H9 (cell line): ENCODE measurements at regions not wholly inside any gene's neighbourhood (a gene's known extent, or its start where the extent isn't known, plus 50 kb on each side); places are given as distances from the start of the nearest gene placed in this dataset.

Experiments
- DNase-seq: peaks from one replicate; pipeline ENCODE4 v3.0.0-alpha.2; 2017
- H2AFZ ChIP-seq: one replicate; pipeline ENCODE4 v1.6.1; 2013; ENCODE audit warnings: mild to moderate bottlenecking, low read length, control low read depth, moderate library complexity
- H2AK5ac ChIP-seq: 2 replicates; pipeline ENCODE4 v1.6.1; 2013; ENCODE audit warnings: low read length, control low read depth, mixed read lengths; ENCODE audit not compliant: insufficient read length
- H2BK120ac ChIP-seq: one replicate; pipeline ENCODE4 v1.6.1; 2013; ENCODE audit warnings: low read depth, mild to moderate bottlenecking, low read length, control low read depth, inconsistent platforms; ENCODE audit not compliant: poor library complexity, severe bottlenecking
- H2BK12ac ChIP-seq: 2 replicates; pipeline ENCODE4 v1.6.1; 2013; ENCODE audit warnings: low read length, control low read depth, mixed read lengths, low read depth; ENCODE audit not compliant: insufficient read length
- H2BK15ac ChIP-seq: 2 replicates; pipeline ENCODE4 v1.6.1; 2013; ENCODE audit warnings: low read depth, low read length, control low read depth
- H2BK20ac ChIP-seq: one replicate; pipeline ENCODE4 v1.6.1; 2013; ENCODE audit warnings: low read depth, mild to moderate bottlenecking, low read length, control low read depth, inconsistent platforms; ENCODE audit not compliant: poor library complexity, severe bottlenecking
- H2BK5ac ChIP-seq: 2 replicates; pipeline ENCODE4 v1.6.1; 2013; ENCODE audit warnings: low read length, control low read depth, mixed read lengths; ENCODE audit not compliant: insufficient read length
- H3K14ac ChIP-seq: 2 replicates; pipeline ENCODE4 v1.6.1; 2013; ENCODE audit warnings: low read length, control low read depth; ENCODE audit not compliant: insufficient read depth
- H3K18ac ChIP-seq: 2 replicates; pipeline ENCODE4 v1.6.1; 2013; ENCODE audit warnings: low read depth, mild to moderate bottlenecking, mixed read lengths, low read length, control low read depth; ENCODE audit not compliant: insufficient read length
- H3K23ac ChIP-seq: 2 replicates; pipeline ENCODE4 v1.6.1; 2013; ENCODE audit warnings: low read length, control low read depth, mixed read lengths, low read depth; ENCODE audit not compliant: insufficient read length
- H3K23me2 ChIP-seq: 2 replicates; pipeline ENCODE4 v1.6.1; 2013; ENCODE audit warnings: low read depth, mild to moderate bottlenecking, mixed read lengths, low read length, control low read depth; ENCODE audit not compliant: insufficient read length, poor library complexity, severe bottlenecking
- H3K27ac ChIP-seq: 2 replicates; pipeline ENCODE4 v1.5.1; 2013; ENCODE audit warnings: low read length, control low read depth, mixed read lengths, low read depth; ENCODE audit not compliant: insufficient read length
- H3K27me3 ChIP-seq: 2 replicates; pipeline ENCODE4 v1.6.1; 2013; ENCODE audit warnings: low read length, control low read depth, inconsistent platforms; ENCODE audit not compliant: insufficient read depth
- H3K4ac ChIP-seq: 2 replicates; pipeline ENCODE4 v1.6.1; 2013; ENCODE audit warnings: low read depth, mild to moderate bottlenecking, control low read depth, inconsistent platforms, low read length, moderate library complexity
- H3K4me1 ChIP-seq: 2 replicates; pipeline ENCODE4 v1.6.1; 2013; ENCODE audit warnings: low read length, control low read depth, inconsistent platforms; ENCODE audit not compliant: insufficient read depth
- H3K4me2 ChIP-seq: 2 replicates; pipeline ENCODE4 v1.6.1; 2013; ENCODE audit warnings: low read length, control low read depth, mixed read lengths; ENCODE audit not compliant: insufficient read length, insufficient read depth
- H3K56ac ChIP-seq: 2 replicates; pipeline ENCODE4 v1.6.1; 2013; ENCODE audit warnings: low read depth, mild to moderate bottlenecking, mixed read lengths, low read length, control low read depth; ENCODE audit not compliant: insufficient read length
- H3K79me1 ChIP-seq: 2 replicates; pipeline ENCODE4 v1.6.1; 2013; ENCODE audit warnings: low read depth, mild to moderate bottlenecking, moderate library complexity, low read length, control low read depth, inconsistent platforms; ENCODE audit not compliant: insufficient read depth, poor library complexity, severe bottlenecking
- H3K79me2 ChIP-seq: 2 replicates; pipeline ENCODE4 v1.6.1; 2013; ENCODE audit warnings: low read length, control low read depth, inconsistent platforms; ENCODE audit not compliant: insufficient read depth
- H3K9ac ChIP-seq: 2 replicates; pipeline ENCODE4 v1.6.1; 2013; ENCODE audit warnings: low read length, control low read depth, mixed read lengths; ENCODE audit not compliant: insufficient read length; ENCODE audit errors: extremely low read depth
- H3K9me3 ChIP-seq: one replicate; pipeline ENCODE4 v1.6.1; 2013; ENCODE audit warnings: low read depth, low read length, inconsistent platforms; ENCODE audit not compliant: control insufficient read depth
- H3T11ph ChIP-seq: one replicate; pipeline ENCODE4 v1.6.1; 2013; ENCODE audit warnings: mild to moderate bottlenecking, low read length, control low read depth, inconsistent platforms
- H4K20me1 ChIP-seq: one replicate; pipeline ENCODE4 v1.6.1; 2013; ENCODE audit not compliant: control insufficient read depth, insufficient read length, insufficient read depth
- H4K5ac ChIP-seq: 2 replicates; pipeline ENCODE4 v1.6.1; 2013; ENCODE audit warnings: low read depth, mild to moderate bottlenecking, mixed read lengths, low read length, control low read depth; ENCODE audit not compliant: insufficient read length
- H4K8ac ChIP-seq: replicated peaks from 2 replicates; pipeline ENCODE4 v1.6.1; 2013; ENCODE audit warnings: low read length, control low read depth, mixed read lengths, low read depth; ENCODE audit not compliant: insufficient read length
- H4K91ac ChIP-seq: 2 replicates; pipeline ENCODE4 v1.6.1; 2013; ENCODE audit warnings: low read depth, mild to moderate bottlenecking, moderate library complexity, mixed read lengths, low read length, control low read depth; ENCODE audit not compliant: insufficient read length
- H3K27ac Mint-ChIP-seq, 3 experiments: 2 replicates in 2 of 3; 3 replicates in 1 of 3; pipeline ENCODE4 v1.8.0; 2020 to 2021; ENCODE audit warnings: mixed read lengths in 3 of 3, mild to moderate bottlenecking in 1 of 3, moderate library complexity in 1 of 3
- H3K27me3 Mint-ChIP-seq: 2 replicates; pipeline ENCODE4 v1.8.0; 2021; ENCODE audit warnings: low read depth, mild to moderate bottlenecking, moderate library complexity, mixed read lengths
- H3K36me3 Mint-ChIP-seq, 3 experiments: 2 replicates in 2 of 3; 3 replicates in 1 of 3; pipeline ENCODE4 v1.8.0; 2020 to 2021; ENCODE audit warnings: low read depth in 3 of 3, mixed read lengths in 3 of 3; ENCODE audit not compliant: insufficient read depth in 1 of 3
- H3K4me1 Mint-ChIP-seq, 2 experiments: 2 replicates each; pipeline ENCODE4 v1.8.0; 2020; ENCODE audit warnings: mixed read lengths in 2 of 2
- H3K4me3 Mint-ChIP-seq, 2 experiments: 2 replicates in 1 of 2; 3 replicates in 1 of 2; pipeline ENCODE4 v1.8.0; 2020 to 2021; ENCODE audit warnings: mild to moderate bottlenecking in 2 of 2, mixed read lengths in 2 of 2, moderate library complexity in 1 of 2
- H3K9me3 Mint-ChIP-seq, 2 experiments: 2 replicates in 1 of 2; 3 replicates in 1 of 2; pipeline ENCODE4 v1.8.0; 2020; ENCODE audit warnings: mild to moderate bottlenecking in 2 of 2, mixed read lengths in 2 of 2, moderate library complexity in 1 of 2
- CTCF ChIP-seq: fragments of 200-600 bp; sonication (generic); conservative IDR thresholded peaks from 3 replicates; pipeline ENCODE4 v1.8.0; 2021; ENCODE audit warnings: antibody characterized with exemption, mild to moderate bottlenecking
- WGBS: extraction: QIAGEN DNeasy Blood & Tissue Kit; methylation state at CpG from one replicate; pipeline ENCODE4 v1.1.7; 2013; ENCODE audit warnings: missing lambda C conversion rate, low lambda C conversion rate, mixed read lengths; ENCODE audit not compliant: insufficient read length; ENCODE audit errors: extremely low coverage; 5-methylcytosine and 5-hydroxymethylcytosine counted together

- Histone ChIP-seq H2BK15ac (no peak overlapping the region), H2BK20ac (no peak overlapping the region), H3K4ac (no peak overlapping the region), H4K91ac (no peak overlapping the region), H3K9me3 (no peaks in the 10 kb centered on the region), H4K5ac (no peak overlapping the region), H2BK12ac (no peak overlapping the region), H2BK120ac (no peak overlapping the region), H3K9ac (no peak overlapping the region), H3K4me2 (no peak overlapping the region), H2AFZ (no peak overlapping the region), H3K23ac (no peak overlapping the region), H3T11ph (no peak overlapping the region), H2AK5ac (no peak overlapping the region), H4K20me1 (no peaks in the 10 kb centered on the region), H2BK5ac (no peak overlapping the region), H3K14ac (no peak overlapping the region), H3K18ac (no peak overlapping the region), H3K56ac (no peak overlapping the region), H3K79me1 (no peaks in the 10 kb centered on the region), H3K27ac (no peak overlapping the region), H3K4me1 (no peaks in the 10 kb centered on the region), H3K23me2 (no peaks in the 10 kb centered on the region), H3K79me2 (no peaks in the 10 kb centered on the region), H4K8ac (no peak overlapping the region), H3K27me3 (no peaks in the 10 kb centered on the region)
- Mint-ChIP-seq H3K4me3 (no peak overlapping the region), H3K9me3 (peaks cover 0 to 3% of the 10 kb centered on the region in 2 experiments; a peak in 1 of 5 replicates), H3K27me3 (no peaks in the 10 kb centered on the region), H3K27ac (no peak overlapping the region), H3K4me1 (no peaks in the 10 kb centered on the region), H3K36me3 (peaks cover 0 to 4% (median 0%) of the 10 kb centered on the region in 3 experiments; a peak in 3 of 7 replicates)
- TF ChIP-seq CTCF: no peak
- WGBS: no CpG with 5 or more reads among the region's 3 CpGs
- DNase-seq: no peak
Observed at GRCh38 chr2:160890667-160891352, 269.4 kb upstream of the TANK start.
